ENCODE measurements at regions not wholly inside any gene's neighbourhood (a gene's known extent, or its start where the extent isn't known, plus 50 kb on each side); places are given as distances from the start of the nearest gene placed in this dataset.

DNA sequence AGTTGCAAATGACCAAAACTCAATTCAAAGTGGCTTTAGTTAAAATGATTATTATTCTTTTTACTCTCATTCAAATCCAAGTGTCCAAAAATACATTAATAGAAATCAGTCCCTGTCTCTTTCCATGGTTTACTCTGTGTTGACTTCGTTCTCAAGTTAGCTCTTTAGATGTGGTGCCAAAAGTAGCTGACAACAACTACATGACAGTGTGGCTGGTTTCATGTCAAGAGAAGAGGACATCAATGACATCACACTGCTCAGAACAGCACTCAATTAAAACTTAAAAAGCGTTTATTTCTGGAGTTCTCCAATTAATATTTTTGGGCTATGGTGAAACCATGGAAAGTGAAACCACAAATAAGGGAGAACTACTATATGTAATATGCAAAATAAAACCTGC lies 1746.9 kb downstream of the LRRC4C start:
- no peak overlapping the region for H3K4me2 ChIP-seq
- no peaks in the 10 kb centered on the region for H3K79me2 ChIP-seq (ENCODE audit: insufficient read depth)
- POLR2A ChIA-PET = no interaction called here
- no peaks in the 10 kb centered on the region for H3K27me3 ChIP-seq (ENCODE audit: insufficient read depth)
- no peak overlapping the region for H3K27ac ChIP-seq (ENCODE audit: low read depth in 2 of 2, low read length in 1 of 2)
- no peaks in the 10 kb centered on the region for H3F3A ChIP-seq (replicated peaks; ENCODE audit: insufficient read depth)
- H3K36me3 ChIP-seq (replicated peaks in 1 of 2; ENCODE audit: control insufficient read depth in 1 of 2, insufficient read depth in 2 of 2, low read length in 1 of 2) = no peaks in the 10 kb centered on the region
- H3K4me3 ChIP-seq (ENCODE audit: low read depth in 2 of 2, low read length in 1 of 2) = no peak overlapping the region
- no peaks in the 10 kb centered on the region for H3K9me2 ChIP-seq
- CTCF ChIA-PET = no interaction called here
- no peak for DNase-seq
- no peak overlapping the region for H3K9ac ChIP-seq
- 0% methylated on average over 2 of the region's 2 CpGs for WGBS (ENCODE audit: low lambda C conversion rate)
- no peaks in the 10 kb centered on the region for H3K9me3 ChIP-seq
- no peaks in the 10 kb centered on the region for H4K20me1 ChIP-seq (ENCODE audit: insufficient read depth)
- H2AFZ ChIP-seq (ENCODE audit: low read depth) = no peak overlapping the region
- TF ChIP-seq CHD2 (IDR thresholded peaks at IDR 0.05; ENCODE audit: low read length, partially characterized antibody) (no peak), RCOR1 (IDR thresholded peaks at IDR 0.05; ENCODE audit: low read length) (no peak), YY1 (IDR thresholded peaks at IDR 0.05; ENCODE audit: low read depth) (no peak)
- H3K4me1 ChIP-seq (ENCODE audit: control insufficient read depth in 1 of 2, insufficient read depth in 2 of 2, low read depth in 1 of 2, low read length in 1 of 2) = no peaks in the 10 kb centered on the region

DNA sequence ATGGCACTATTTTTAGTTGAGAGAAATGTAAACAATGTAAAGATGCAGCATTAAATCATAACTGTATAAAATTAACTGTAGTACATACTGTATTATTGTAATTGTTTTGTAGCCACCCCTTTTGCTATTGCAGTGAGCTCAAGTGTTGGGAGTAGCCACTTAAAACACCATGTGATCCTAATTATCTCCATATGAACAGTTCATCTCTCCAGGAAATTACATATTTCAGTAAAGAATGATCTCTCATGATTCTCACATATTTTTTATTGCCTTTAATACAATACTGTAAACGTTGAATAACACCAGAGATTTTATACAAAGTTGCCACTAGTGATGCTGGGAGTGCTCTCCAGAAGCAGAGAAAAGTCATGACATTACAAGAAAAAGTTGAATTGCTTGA lies 1768.6 kb downstream of the LRRC4C start:
- Histone ChIP-seq H3K9ac (no peak overlapping the region), H3K4me3 (ENCODE audit: low read depth in 2 of 2, low read length in 1 of 2) (no peak overlapping the region), H2AFZ (ENCODE audit: low read depth) (no peak overlapping the region), H3K27ac (ENCODE audit: low read depth in 2 of 2, low read length in 1 of 2) (no peak overlapping the region), H3K36me3 (replicated peaks in 1 of 2; ENCODE audit: control insufficient read depth in 1 of 2, insufficient read depth in 2 of 2, low read length in 1 of 2) (no peaks in the 10 kb centered on the region), H3K79me2 (ENCODE audit: insufficient read depth) (no peaks in the 10 kb centered on the region), H3K4me2 (no peak overlapping the region), H3K4me1 (ENCODE audit: control insufficient read depth in 1 of 2, insufficient read depth in 2 of 2, low read depth in 1 of 2, low read length in 1 of 2) (no peaks in the 10 kb centered on the region), H3K27me3 (ENCODE audit: insufficient read depth) (no peaks in the 10 kb centered on the region), H3K9me2 (no peaks in the 10 kb centered on the region), H3F3A (replicated peaks; ENCODE audit: insufficient read depth) (no peaks in the 10 kb centered on the region), H4K20me1 (ENCODE audit: insufficient read depth) (no peaks in the 10 kb centered on the region), H3K9me3 (no peaks in the 10 kb centered on the region)
- 0% methylated on average over 1 of the region's 1 CpG for WGBS (ENCODE audit: low lambda C conversion rate)
- DNase-seq = no peak
- CTCF ChIA-PET = no interaction called here
- POLR2A ChIA-PET = no interaction called here
- TF ChIP-seq FOXJ3 (CRISPR knock-in tag; IDR thresholded peaks at IDR 0.05) = no peak

DNA sequence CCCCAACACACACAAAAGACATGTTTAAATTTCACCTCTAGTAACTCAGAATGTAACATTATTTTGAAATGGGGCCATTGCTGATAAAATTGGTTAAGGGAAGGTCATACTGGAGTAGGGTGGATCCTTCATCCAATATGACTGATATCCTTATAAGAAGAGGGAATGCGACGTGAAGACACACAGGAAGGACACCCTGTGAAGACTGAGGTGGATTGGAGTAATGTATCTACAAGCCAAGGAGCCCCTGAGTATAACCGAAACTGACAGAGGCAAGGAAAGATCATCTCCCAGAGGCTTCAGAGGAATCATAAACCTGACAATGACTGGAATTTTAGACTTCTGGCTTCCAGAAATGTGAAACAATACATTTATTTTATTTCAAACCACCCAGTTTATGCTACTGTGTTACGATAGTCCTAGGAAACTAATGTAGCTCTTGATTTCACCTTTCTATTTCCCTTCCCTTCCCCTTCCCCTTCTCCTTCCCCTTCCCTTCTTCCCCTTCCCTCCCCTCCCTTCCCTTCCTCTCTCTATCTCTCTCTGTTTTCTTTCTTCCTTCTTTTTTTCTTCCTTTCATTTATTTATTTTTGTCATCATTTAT lies 1775.4 kb downstream of the LRRC4C start:
- Histone ChIP-seq H3K4me1 (ENCODE audit: control insufficient read depth in 1 of 2, insufficient read depth in 2 of 2, low read depth in 1 of 2, low read length in 1 of 2) (no peaks in the 10 kb centered on the region), H3K36me3 (replicated peaks in 1 of 2; ENCODE audit: control insufficient read depth in 1 of 2, insufficient read depth in 2 of 2, low read length in 1 of 2) (no peaks in the 10 kb centered on the region), H3K9me2 (no peaks in the 10 kb centered on the region), H3K27me3 (ENCODE audit: insufficient read depth) (no peaks in the 10 kb centered on the region), H3K4me3 (ENCODE audit: low read depth in 2 of 2, low read length in 1 of 2) (no peak overlapping the region), H3F3A (replicated peaks; ENCODE audit: insufficient read depth) (no peaks in the 10 kb centered on the region), H3K79me2 (ENCODE audit: insufficient read depth) (no peaks in the 10 kb centered on the region), H2AFZ (ENCODE audit: low read depth) (no peak overlapping the region), H3K9ac (no peak overlapping the region), H3K27ac (ENCODE audit: low read depth in 2 of 2, low read length in 1 of 2) (no peak overlapping the region), H3K4me2 (no peak overlapping the region), H4K20me1 (ENCODE audit: insufficient read depth) (no peaks in the 10 kb centered on the region), H3K9me3 (no peaks in the 10 kb centered on the region)
- ChIA-PET CTCF (no interaction called here), POLR2A (no interaction called here)
- TF ChIP-seq NFIC (IDR thresholded peaks at IDR 0.05; ENCODE audit: borderline replicate concordance) = no peak
- DNase-seq = no peak
- WGBS (ENCODE audit: low lambda C conversion rate) = 16% methylated on average over 4 of the region's 4 CpGs

DNA sequence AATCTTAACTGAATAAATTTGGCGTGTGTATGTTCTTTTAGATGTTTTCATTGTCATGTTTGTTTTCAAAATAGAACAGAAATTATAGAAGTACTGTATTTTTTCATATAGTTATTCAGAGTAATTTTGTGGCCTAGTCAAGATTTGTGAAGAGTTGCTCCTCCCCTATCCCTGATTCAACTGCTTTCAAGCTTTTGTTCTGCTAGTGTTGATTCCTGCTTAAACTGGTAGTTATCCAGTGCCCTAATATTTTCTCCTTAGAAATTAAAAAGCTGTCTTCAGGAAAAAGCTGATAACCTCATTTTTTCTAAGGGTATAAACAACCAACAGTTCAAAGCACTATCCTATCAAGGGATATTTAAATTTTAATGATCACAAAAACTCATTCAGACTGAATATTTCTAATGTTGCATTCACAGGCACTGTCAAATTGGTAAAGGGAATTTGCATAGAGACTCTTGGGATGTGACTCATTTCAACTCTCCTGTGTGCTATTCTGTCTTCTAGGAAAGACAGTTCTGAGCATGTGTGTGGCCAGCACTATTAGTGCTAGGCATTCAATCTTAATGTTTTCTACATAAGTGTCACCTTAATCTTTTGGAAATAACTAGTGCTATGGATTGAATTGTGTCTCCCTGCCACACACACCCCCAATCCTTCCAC lies 1776.0 kb downstream of the LRRC4C start:
- Histone ChIP-seq H3K27me3 (ENCODE audit: insufficient read depth) (no peaks in the 10 kb centered on the region), H2AFZ (ENCODE audit: low read depth) (no peak overlapping the region), H3K9me2 (no peaks in the 10 kb centered on the region), H3K4me3 (ENCODE audit: low read depth in 2 of 2, low read length in 1 of 2) (no peak overlapping the region), H4K20me1 (ENCODE audit: insufficient read depth) (no peaks in the 10 kb centered on the region), H3K9me3 (no peaks in the 10 kb centered on the region), H3K27ac (ENCODE audit: low read depth in 2 of 2, low read length in 1 of 2) (no peak overlapping the region), H3F3A (replicated peaks; ENCODE audit: insufficient read depth) (no peaks in the 10 kb centered on the region), H3K36me3 (replicated peaks in 1 of 2; ENCODE audit: control insufficient read depth in 1 of 2, insufficient read depth in 2 of 2, low read length in 1 of 2) (no peaks in the 10 kb centered on the region), H3K4me2 (no peak overlapping the region), H3K79me2 (ENCODE audit: insufficient read depth) (no peaks in the 10 kb centered on the region), H3K9ac (no peak overlapping the region), H3K4me1 (ENCODE audit: control insufficient read depth in 1 of 2, insufficient read depth in 2 of 2, low read depth in 1 of 2, low read length in 1 of 2) (no peaks in the 10 kb centered on the region)
- DNase-seq = no peak
- POLR2A ChIA-PET = no interaction called here
- CTCF ChIA-PET = no interaction called here
- WGBS (ENCODE audit: low lambda C conversion rate) = 0% methylated on average over 1 of the region's 1 CpG
- TF ChIP-seq EP300 (IDR thresholded peaks at IDR 0.05; ENCODE audit: borderline replicate concordance in 1 of 2, low read depth in 1 of 2, low read length in 1 of 2) (no peak), SMC3 (IDR thresholded peaks at IDR 0.05; ENCODE audit: low read depth, low read length) (no peak), CHD2 (IDR thresholded peaks at IDR 0.05; ENCODE audit: low read length, partially characterized antibody) (no peak), MXI1 (IDR thresholded peaks at IDR 0.05; ENCODE audit: low read depth, low read length) (no peak), FOXM1 (IDR thresholded peaks at IDR 0.05; ENCODE audit: low read depth) (no peak)
- TF ChIP-seq, protein P1, sequence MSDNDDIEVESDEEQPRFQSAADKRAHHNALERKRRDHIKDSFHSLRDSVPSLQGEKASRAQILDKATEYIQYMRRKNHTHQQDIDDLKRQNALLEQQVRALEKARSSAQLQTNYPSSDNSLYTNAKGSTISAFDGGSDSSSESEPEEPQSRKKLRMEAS (IDR thresholded peaks at IDR 0.05; ENCODE audit: low read depth) = no peak
- TF ChIP-seq, protein P2, sequence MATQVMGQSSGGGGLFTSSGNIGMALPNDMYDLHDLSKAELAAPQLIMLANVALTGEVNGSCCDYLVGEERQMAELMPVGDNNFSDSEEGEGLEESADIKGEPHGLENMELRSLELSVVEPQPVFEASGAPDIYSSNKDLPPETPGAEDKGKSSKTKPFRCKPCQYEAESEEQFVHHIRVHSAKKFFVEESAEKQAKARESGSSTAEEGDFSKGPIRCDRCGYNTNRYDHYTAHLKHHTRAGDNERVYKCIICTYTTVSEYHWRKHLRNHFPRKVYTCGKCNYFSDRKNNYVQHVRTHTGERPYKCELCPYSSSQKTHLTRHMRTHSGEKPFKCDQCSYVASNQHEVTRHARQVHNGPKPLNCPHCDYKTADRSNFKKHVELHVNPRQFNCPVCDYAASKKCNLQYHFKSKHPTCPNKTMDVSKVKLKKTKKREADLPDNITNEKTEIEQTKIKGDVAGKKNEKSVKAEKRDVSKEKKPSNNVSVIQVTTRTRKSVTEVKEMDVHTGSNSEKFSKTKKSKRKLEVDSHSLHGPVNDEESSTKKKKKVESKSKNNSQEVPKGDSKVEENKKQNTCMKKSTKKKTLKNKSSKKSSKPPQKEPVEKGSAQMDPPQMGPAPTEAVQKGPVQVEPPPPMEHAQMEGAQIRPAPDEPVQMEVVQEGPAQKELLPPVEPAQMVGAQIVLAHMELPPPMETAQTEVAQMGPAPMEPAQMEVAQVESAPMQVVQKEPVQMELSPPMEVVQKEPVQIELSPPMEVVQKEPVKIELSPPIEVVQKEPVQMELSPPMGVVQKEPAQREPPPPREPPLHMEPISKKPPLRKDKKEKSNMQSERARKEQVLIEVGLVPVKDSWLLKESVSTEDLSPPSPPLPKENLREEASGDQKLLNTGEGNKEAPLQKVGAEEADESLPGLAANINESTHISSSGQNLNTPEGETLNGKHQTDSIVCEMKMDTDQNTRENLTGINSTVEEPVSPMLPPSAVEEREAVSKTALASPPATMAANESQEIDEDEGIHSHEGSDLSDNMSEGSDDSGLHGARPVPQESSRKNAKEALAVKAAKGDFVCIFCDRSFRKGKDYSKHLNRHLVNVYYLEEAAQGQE (IDR thresholded peaks at IDR 0.05; ENCODE audit: low read depth, low read length) = no peak
- TF ChIP-seq, protein P3, sequence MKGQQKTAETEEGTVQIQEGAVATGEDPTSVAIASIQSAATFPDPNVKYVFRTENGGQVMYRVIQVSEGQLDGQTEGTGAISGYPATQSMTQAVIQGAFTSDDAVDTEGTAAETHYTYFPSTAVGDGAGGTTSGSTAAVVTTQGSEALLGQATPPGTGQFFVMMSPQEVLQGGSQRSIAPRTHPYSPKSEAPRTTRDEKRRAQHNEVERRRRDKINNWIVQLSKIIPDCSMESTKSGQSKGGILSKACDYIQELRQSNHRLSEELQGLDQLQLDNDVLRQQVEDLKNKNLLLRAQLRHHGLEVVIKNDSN (IDR thresholded peaks at IDR 0.05; ENCODE audit: borderline replicate concordance, low read depth) = no peak

Measured in SK-N-SH (cell line).